HG03039 (cell line): ENCODE measurements at regions not wholly inside any gene's neighbourhood (a gene's known extent, or its start where the extent isn't known, plus 50 kb on each side); places are given as distances from the start of the nearest gene placed in this dataset.
"Not testable (repeated sequence)": the region's sequence is repeated elsewhere in the genome, so short reads cannot be mapped to it uniquely, and the experiment has no call there.

ENCODE experiments used
- ATAC-seq: cut with Tn5 transposase; IDR thresholded peaks from one replicate; pipeline ENCODE4 v1.9.1; 2021; ENCODE audit warnings: mild to moderate bottlenecking, moderate library complexity; ENCODE audit not compliant: unreplicated experiment

GRCh38 chr14:106605548-106606448 lies 1079.4 kb downstream of the TMEM121 start:
- ATAC-seq = no peak

DNA sequence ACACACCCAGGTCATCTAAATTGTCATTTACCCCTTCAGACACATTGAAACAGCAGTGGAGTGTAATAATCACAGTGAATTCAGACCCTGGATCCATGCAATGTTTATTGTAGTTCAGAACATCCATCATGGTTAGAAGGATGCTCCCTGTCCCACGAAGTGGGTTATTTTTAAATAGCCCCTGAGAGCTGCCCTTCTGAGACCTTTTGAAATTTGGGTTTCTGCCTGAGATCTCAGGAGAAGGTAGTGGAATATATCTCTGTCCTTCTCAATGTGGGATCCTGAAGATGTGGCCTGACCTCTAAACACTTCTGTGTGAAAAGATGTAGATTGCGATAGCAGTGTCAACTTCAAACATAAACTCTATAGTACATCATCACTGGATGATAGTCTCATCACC lies 1080.6 kb downstream of the TMEM121 start:
- ATAC-seq = no peak

- no peak for ATAC-seq
These were observed 1084.3 kb downstream of the TMEM121 start for GRCh38 chr14:106610691-106611090.

DNA sequence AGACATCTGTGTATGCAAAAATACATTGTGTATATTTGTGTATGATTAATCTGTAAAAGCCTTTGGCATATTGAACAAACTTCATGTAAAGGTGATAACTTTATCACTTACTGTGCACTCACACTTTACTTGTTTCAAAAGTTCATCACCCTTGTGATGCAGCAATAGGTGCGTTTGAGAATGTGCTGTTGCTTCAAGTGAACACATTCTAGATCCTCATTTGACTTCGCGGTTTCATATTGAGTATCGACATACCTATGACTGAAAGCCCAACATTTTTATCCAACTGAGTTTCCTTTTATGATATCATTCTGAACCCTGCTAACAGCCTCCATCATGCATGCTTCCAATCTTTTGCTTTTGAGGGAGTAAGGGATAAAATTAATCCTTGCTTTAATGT lies 1086.9 kb downstream of the TMEM121 start:
- no peak for ATAC-seq

- ATAC-seq = not testable (repeated sequence)
These were observed 1092.1 kb downstream of the TMEM121 start for GRCh38 chr14:106618471-106618951.

GRCh38 chr14:106619606-106620005 lies 1093.2 kb downstream of the TMEM121 start:
- no peak for ATAC-seq

DNA sequence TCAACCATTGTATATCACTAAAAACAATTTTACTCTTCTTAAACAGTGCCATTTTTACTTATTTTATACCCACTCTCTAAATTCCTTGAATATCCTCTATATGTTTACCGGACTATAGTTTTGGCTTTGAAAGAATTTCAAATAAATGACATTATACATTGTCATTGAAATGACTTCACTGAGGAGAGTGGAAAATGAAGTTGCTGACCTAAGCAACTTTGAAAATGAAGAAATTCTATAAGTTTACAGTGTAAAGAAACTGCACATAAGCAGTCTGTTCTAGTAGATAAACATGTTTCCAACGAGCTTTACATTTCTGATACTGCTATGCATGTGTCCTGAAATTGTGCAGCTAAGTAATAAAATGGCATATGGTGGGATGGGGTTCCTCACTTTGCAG lies 1094.0 kb downstream of the TMEM121 start:
- ATAC-seq = no peak

DNA sequence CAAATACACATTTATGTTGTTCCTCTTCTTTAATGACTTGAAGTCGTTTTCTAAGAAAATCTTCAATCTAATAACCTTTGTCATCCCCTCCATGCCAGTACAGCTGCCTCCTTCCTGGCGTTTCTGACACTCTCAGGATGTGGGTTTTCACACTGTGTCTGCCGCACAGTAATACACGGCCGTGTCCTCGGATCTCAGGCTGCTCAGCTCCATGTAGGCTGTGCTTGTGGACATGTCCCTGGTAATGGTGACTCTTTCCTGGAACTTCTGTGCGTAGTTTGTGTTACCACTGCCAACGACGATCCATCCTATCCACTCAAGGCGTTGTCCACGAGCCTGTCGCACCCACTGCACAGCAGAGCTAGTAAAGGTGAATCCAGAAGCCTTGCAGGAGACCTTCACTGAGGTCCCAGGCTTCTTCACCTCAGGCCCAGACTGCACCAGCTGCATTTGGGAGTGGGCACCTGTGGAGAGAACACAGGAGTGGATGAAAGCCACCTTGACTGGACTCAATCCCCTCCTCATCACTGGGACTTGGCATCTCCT lies 1095.9 kb downstream of the TMEM121 start:
- ATAC-seq = no peak

GRCh38 chr14:106625186-106625585 lies 1098.8 kb downstream of the TMEM121 start:
- no peak for ATAC-seq

DNA sequence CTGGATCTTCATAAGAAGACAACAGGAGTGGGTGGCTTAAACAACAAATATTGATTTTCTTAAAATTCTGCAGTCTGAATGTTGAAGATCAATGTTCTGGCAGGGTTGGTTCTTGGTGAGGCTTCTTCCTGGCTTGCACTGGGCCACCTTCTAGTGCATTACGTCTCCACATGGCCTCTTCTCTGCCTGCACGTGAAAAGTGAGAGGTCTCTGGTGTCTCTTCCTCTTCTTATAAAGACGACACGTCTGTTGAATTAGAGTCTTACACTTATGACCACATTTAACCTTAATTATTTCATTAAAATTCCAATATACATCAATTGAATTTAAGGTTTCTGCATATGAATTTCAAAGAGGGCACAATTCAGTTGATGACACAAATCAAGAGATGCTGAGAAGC lies 1100.1 kb downstream of the TMEM121 start:
- not testable (repeated sequence) for ATAC-seq

- not testable (repeated sequence) for ATAC-seq
These were observed 1100.7 kb downstream of the TMEM121 start for GRCh38 chr14:106626942-106627588.

DNA sequence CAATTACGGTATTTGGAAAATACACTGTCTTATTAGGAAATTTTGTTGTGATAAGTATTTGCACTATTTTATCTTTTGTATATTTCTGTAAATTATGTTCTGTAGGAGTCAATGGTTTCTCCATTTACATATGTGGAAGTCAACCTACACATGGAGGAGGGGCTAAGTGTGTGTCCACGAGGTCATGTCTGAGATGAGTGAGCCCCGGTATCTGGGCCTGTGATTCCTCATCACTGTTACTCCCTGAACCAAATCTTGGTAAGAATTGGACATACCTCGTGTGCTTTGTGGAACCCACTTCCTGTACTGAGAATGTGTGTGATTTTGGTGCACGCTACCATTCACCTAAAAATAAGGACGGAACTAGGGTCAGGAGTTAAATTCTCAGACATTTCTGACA lies 1105.5 kb downstream of the TMEM121 start:
- no peak for ATAC-seq

DNA sequence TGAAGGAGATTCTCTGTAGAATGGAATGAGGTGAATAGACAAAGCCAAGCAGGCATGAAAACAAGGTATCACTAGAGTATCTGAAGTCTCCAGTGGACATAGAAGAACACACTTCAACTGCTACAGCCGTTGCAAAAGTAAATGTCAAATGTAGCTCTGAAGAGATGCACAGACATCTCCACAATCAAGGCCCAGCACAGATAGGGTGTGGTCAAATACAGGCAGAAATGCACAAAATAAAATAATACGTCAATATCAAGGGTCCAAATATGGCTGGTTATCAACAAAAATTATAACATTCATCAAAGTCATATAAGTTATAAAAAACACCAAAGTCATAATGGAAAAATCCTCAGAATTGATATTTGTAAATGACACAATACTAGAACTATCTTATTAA lies 1107.3 kb downstream of the TMEM121 start:
- no peak for ATAC-seq

DNA sequence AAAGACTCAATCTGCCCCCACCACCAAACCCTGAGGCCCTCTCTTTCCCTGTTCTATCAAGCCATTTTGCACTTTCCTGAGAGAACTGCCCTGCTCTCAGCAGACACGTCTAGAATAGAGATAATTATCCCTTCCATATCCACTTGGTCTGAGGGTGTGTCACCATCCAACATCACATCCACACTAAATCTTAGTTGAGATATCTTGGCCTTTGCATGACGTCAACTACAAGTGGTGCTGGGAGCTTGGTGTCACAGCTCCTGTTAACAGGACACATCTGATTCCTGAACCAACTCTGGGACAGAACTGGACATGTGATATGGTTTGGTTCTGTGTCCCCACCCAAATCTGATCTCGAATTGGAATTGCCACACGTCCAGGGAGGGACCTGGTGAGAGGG lies 1109.2 kb downstream of the TMEM121 start:
- no peak for ATAC-seq

DNA sequence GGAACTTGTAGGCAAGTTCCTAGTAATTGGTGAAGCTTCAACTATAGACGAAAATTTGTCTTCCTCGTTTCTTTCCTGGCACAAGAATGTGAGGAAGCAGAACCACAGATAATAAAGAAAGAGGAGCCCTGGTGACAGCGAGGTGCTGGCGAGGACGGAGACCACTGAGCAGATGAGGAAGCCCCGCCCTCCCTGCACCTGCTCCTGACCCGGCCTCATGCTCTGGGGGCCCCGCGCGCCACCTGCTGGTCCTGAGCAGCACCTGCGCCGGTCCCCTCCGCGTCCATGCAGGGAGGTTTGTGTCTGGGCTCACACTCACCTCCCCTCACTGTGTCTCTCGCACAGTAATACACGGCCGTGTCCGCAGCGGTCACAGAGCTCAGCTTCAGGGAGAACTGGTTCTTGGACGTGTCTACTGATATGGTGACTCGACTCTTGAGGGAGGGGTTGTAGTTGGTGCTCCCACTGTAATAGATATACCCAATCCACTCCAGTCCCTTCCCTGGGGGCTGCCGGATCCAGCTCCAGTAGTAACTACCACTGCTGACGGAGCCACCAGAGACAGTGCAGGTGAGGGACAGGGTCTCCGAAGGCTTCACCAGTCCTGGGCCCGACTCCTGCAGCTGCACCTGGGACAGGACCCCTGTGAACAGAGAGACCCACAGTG lies 1112.5 kb downstream of the TMEM121 start:
- not testable (repeated sequence) for ATAC-seq

GRCh38 chr14:106642090-106642489 lies 1115.7 kb downstream of the TMEM121 start:
- ATAC-seq = no peak

- not testable (repeated sequence) for ATAC-seq
These were observed 1116.6 kb downstream of the TMEM121 start for GRCh38 chr14:106642971-106643370.

GRCh38 chr14:106648874-106649273 lies 1122.5 kb downstream of the TMEM121 start:
- ATAC-seq = not testable (repeated sequence)

DNA sequence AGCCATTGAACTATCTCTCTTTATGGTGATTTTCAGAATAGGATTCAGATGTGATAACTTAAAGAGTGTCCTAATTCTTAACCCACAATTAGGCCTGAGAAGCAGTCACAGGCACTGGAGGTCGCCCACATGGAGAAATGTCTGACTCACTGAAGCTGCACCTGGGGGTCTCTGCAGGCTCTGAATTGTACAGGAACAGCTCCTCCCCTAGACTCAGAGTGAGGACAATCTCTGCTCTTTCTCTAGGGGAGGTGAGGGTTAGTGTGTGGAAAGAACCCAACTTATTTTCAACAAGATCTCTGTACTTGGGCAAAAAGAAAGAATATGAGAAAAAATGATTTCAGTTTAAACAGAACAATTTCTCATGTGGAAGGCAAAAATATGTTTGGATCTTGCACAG lies 1124.6 kb downstream of the TMEM121 start:
- no peak for ATAC-seq

DNA sequence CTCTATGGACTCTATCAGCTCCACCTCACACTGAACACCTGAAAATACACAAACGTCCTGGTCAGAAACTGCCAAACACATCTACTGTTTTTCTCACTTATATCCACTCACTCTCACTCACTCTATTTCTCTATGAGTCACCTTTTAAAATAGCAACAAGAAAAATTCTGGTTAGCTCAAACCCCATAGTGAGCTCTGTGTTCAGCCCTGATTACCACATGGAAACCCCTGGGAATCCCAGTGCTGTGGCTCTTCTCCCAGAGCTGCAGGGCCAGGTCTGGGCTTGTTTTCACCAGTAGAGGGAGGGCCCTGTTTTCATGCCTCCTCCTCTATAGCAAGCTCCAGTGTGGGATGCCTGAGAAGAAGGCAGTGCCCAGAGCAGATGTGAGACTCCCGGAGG lies 1126.1 kb downstream of the TMEM121 start:
- no peak for ATAC-seq

GRCh38 chr14:106657460-106657859 lies 1131.1 kb downstream of the TMEM121 start:
- no peak for ATAC-seq
